Astrocyte (in vitro differentiated cells and primary cell): ENCODE measurements at regions not wholly inside any gene's neighbourhood (a gene's known extent, or its start where the extent isn't known, plus 50 kb on each side); places are given as distances from the start of the nearest gene placed in this dataset.

Experiments used
- DNase-seq: peaks from one replicate; pipeline ENCODE4 v3.0.0-alpha.2; 2010; ENCODE audit warnings: low read depth
- FAIRE-seq: peaks from 2 replicates; lab custom pipeline; 2011; peaks lifted over from hg19 to GRCh38; lab: Jason Lieb, UNC
- H2AFZ ChIP-seq: 2 replicates; pipeline ENCODE4 v1.6.0; 2012; ENCODE audit warnings: low read depth, low read length, inconsistent platforms
- H3K27ac ChIP-seq: 2 replicates; pipeline ENCODE4 v1.5.1; 2011; ENCODE audit warnings: low read depth, low read length, inconsistent platforms
- H3K27me3 ChIP-seq: 2 replicates; pipeline ENCODE4 v1.6.0; 2011; ENCODE audit warnings: low read length, inconsistent platforms; ENCODE audit not compliant: insufficient read depth
- H3K36me3 ChIP-seq: 2 replicates; pipeline ENCODE4 v1.5.1; 2011; ENCODE audit warnings: low read length, inconsistent platforms; ENCODE audit not compliant: insufficient read depth
- H3K4me1 ChIP-seq: 2 replicates; pipeline ENCODE4 v1.5.1; 2011; ENCODE audit warnings: low read length, inconsistent platforms; ENCODE audit not compliant: insufficient read depth
- H3K4me2 ChIP-seq: 2 replicates; pipeline ENCODE4 v1.6.0; 2012; ENCODE audit warnings: low read length, inconsistent platforms
- H3K4me3 ChIP-seq: 2 replicates; pipeline ENCODE4 v1.5.1; 2011; ENCODE audit warnings: low read depth, mild to moderate bottlenecking, low read length, inconsistent platforms; ENCODE audit not compliant: insufficient read depth
- H3K79me2 ChIP-seq: 2 replicates; pipeline ENCODE4 v1.6.0; 2012; ENCODE audit warnings: mild to moderate bottlenecking, low read length, inconsistent platforms; ENCODE audit not compliant: insufficient read depth
- H3K9ac ChIP-seq: 2 replicates; pipeline ENCODE4 v1.6.0; 2012; ENCODE audit warnings: mild to moderate bottlenecking, low read length, inconsistent platforms
- H3K9me3 ChIP-seq: 2 replicates; pipeline ENCODE4 v1.5.1; 2012; ENCODE audit warnings: low read depth, mild to moderate bottlenecking, low read length, inconsistent platforms; ENCODE audit not compliant: insufficient read depth
- H4K20me1 ChIP-seq: 2 replicates; pipeline ENCODE4 v1.6.0; 2012; ENCODE audit warnings: low read length, inconsistent platforms; ENCODE audit not compliant: insufficient read depth
- H3K27ac Mint-ChIP-seq: one replicate; pipeline ENCODE4 v1.8.0; 2021; ENCODE audit warnings: mild to moderate bottlenecking, mixed read lengths; ENCODE audit not compliant: unreplicated experiment
- H3K27me3 Mint-ChIP-seq: one replicate; pipeline ENCODE4 v1.8.0; 2021; ENCODE audit warnings: low read depth, mixed read lengths; ENCODE audit not compliant: unreplicated experiment
- H3K36me3 Mint-ChIP-seq: one replicate; pipeline ENCODE4 v1.8.0; 2021; ENCODE audit warnings: low read depth, mixed read lengths; ENCODE audit not compliant: unreplicated experiment
- H3K4me1 Mint-ChIP-seq: one replicate; pipeline ENCODE4 v1.8.0; 2021; ENCODE audit warnings: low read depth, mixed read lengths; ENCODE audit not compliant: unreplicated experiment
- H3K4me3 Mint-ChIP-seq: one replicate; pipeline ENCODE4 v1.8.0; 2021; ENCODE audit warnings: mild to moderate bottlenecking, moderate library complexity, mixed read lengths; ENCODE audit not compliant: unreplicated experiment
- H3K9me3 Mint-ChIP-seq: one replicate; pipeline ENCODE4 v1.8.0; 2021; ENCODE audit warnings: mild to moderate bottlenecking, mixed read lengths; ENCODE audit not compliant: unreplicated experiment
- EZH2 ChIP-seq: IDR thresholded peaks from 2 replicates; pipeline ENCODE4 v1.6.1; 2012; ENCODE audit warnings: mild to moderate bottlenecking, low read length, inconsistent platforms; ENCODE audit not compliant: insufficient read depth
- TF ChIP-seq, protein P1 (sequence below): IDR thresholded peaks from 2 replicates; pipeline ENCODE4 v1.5.1; 2011; ENCODE audit warnings: low read depth, mild to moderate bottlenecking, inconsistent platforms, low read length, moderate library complexity; ENCODE audit not compliant: insufficient read depth

DNA sequence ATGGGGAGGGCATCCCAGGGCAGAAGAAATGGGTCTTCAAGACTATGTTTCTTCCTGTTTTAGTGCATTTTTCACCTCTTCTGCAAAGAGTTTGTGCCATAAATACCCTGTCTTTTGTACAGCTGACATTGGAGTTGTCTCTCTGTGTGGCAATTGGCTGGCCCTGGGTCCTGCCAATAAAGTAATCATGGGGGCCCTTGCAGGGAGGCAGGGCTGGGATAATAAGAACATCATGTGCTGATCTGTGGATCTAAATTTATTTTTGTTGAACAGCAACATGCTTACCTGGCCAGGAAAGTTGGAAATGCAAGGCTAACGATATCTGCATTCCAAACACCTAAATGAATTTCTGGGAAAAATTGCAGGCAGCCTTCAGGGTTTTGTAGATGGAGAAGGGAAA lies 174.6 kb upstream of the GATB start:
- H3K36me3 ChIP-seq, result no peaks in the 10 kb centered on the region
- TF ChIP-seq EZH2, result no peak
- H4K20me1 ChIP-seq, result no peaks in the 10 kb centered on the region
- H3K4me3 ChIP-seq, result no peak overlapping the region
- H3K9ac ChIP-seq, result no peak overlapping the region
- H3K27ac Mint-ChIP-seq, result no peak overlapping the region
- no peak overlapping the region for H3K27ac ChIP-seq
- H3K4me3 Mint-ChIP-seq, result no peak overlapping the region
- H3K9me3 Mint-ChIP-seq, result no peaks in the 10 kb centered on the region
- H3K4me1 ChIP-seq, result no peaks in the 10 kb centered on the region
- DNase-seq (no peak), FAIRE-seq (no peak)
- peaks cover 2% of the 10 kb centered on the region for H3K27me3 ChIP-seq
- peaks cover 18% of the 10 kb centered on the region for H3K27me3 Mint-ChIP-seq
- H3K79me2 ChIP-seq, result no peaks in the 10 kb centered on the region
- no peaks in the 10 kb centered on the region for H3K36me3 Mint-ChIP-seq
- H3K4me1 Mint-ChIP-seq, result no peaks in the 10 kb centered on the region
- H3K9me3 ChIP-seq, result no peaks in the 10 kb centered on the region
- no peak overlapping the region for H3K4me2 ChIP-seq
- no peak overlapping the region for H2AFZ ChIP-seq

GRCh38 chr4:151934766-151935165 lies 174.0 kb upstream of the GATB start:
- H3K4me1 Mint-ChIP-seq, result no peaks in the 10 kb centered on the region
- no peak for FAIRE-seq
- H3K27me3 ChIP-seq, result peaks cover 2% of the 10 kb centered on the region

GRCh38 chr4:151933122-151933827 lies 172.5 kb upstream of the GATB start:
- no peaks in the 10 kb centered on the region for H3K9me3 Mint-ChIP-seq
- Histone ChIP-seq H3K4me2 (no peak overlapping the region), H3K79me2 (no peaks in the 10 kb centered on the region), H3K4me3 (no peak overlapping the region), H2AFZ (no peak overlapping the region), H3K4me1 (no peaks in the 10 kb centered on the region), H3K9me3 (no peaks in the 10 kb centered on the region), H3K27ac (no peak overlapping the region), H3K27me3 (peaks cover 2% of the 10 kb centered on the region), H3K9ac (no peak overlapping the region), H3K36me3 (no peaks in the 10 kb centered on the region), H4K20me1 (no peaks in the 10 kb centered on the region)
- FAIRE-seq (no peak), DNase-seq (no peak)
- H3K27me3 Mint-ChIP-seq, result peaks cover 26% of the 10 kb centered on the region
- no peaks in the 10 kb centered on the region for H3K36me3 Mint-ChIP-seq
- TF ChIP-seq EZH2, result no peak
- TF ChIP-seq, protein P1, sequence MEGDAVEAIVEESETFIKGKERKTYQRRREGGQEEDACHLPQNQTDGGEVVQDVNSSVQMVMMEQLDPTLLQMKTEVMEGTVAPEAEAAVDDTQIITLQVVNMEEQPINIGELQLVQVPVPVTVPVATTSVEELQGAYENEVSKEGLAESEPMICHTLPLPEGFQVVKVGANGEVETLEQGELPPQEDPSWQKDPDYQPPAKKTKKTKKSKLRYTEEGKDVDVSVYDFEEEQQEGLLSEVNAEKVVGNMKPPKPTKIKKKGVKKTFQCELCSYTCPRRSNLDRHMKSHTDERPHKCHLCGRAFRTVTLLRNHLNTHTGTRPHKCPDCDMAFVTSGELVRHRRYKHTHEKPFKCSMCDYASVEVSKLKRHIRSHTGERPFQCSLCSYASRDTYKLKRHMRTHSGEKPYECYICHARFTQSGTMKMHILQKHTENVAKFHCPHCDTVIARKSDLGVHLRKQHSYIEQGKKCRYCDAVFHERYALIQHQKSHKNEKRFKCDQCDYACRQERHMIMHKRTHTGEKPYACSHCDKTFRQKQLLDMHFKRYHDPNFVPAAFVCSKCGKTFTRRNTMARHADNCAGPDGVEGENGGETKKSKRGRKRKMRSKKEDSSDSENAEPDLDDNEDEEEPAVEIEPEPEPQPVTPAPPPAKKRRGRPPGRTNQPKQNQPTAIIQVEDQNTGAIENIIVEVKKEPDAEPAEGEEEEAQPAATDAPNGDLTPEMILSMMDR, result no peak
- no peak overlapping the region for H3K4me3 Mint-ChIP-seq
- H3K4me1 Mint-ChIP-seq, result no peaks in the 10 kb centered on the region
- no peak overlapping the region for H3K27ac Mint-ChIP-seq

More at GRCh38 chr4:151934766-151935165, 174.0 kb upstream of the GATB start:
- Histone ChIP-seq H3K36me3 (no peaks in the 10 kb centered on the region), H3K79me2 (no peaks in the 10 kb centered on the region), H3K9me3 (no peaks in the 10 kb centered on the region), H4K20me1 (no peaks in the 10 kb centered on the region), H3K4me1 (no peaks in the 10 kb centered on the region), H3K27ac (no peak overlapping the region), H3K4me3 (no peak overlapping the region), H3K9ac (no peak overlapping the region), H3K4me2 (no peak overlapping the region), H2AFZ (no peak overlapping the region)
- Mint-ChIP-seq H3K4me3 (no peak overlapping the region), H3K27me3 (peaks cover 22% of the 10 kb centered on the region), H3K9me3 (no peaks in the 10 kb centered on the region), H3K27ac (no peak overlapping the region), H3K36me3 (no peaks in the 10 kb centered on the region)
- DNase-seq, result no peak
- TF ChIP-seq, protein P1, result no peak
- TF ChIP-seq EZH2, result no peak
